Fibroblast of lung (primary cell): ENCODE measurements at regions not wholly inside any gene's neighbourhood (a gene's known extent, or its start where the extent isn't known, plus 50 kb on each side); places are given as distances from the start of the nearest gene placed in this dataset.

Source experiments
- DNase-seq, 2 donors: peaks; one replicate each; pipeline versions ENCODE4 v3.0.0 to v3.0.0-alpha.2; 2010; ENCODE audit warnings: low read depth in 2 of 2
- H2AFZ ChIP-seq: 2 replicates; pipeline ENCODE4 v1.5.1; 2012; ENCODE audit warnings: low read length, control low read depth, inconsistent platforms
- H3K27ac ChIP-seq: 2 replicates; pipeline ENCODE4 v1.5.1; 2011; ENCODE audit warnings: low read length, control low read depth; ENCODE audit not compliant: insufficient read depth
- H3K27me3 ChIP-seq: 2 replicates; pipeline ENCODE4 v1.5.1; 2011; ENCODE audit warnings: mild to moderate bottlenecking, low read length; ENCODE audit not compliant: control insufficient read depth, insufficient read depth
- H3K36me3 ChIP-seq: 2 replicates; pipeline ENCODE4 v1.5.1; 2011; ENCODE audit warnings: low read length; ENCODE audit not compliant: control insufficient read depth, insufficient read depth
- H3K4me1 ChIP-seq: 2 replicates; pipeline ENCODE4 v1.5.1; 2011; ENCODE audit warnings: low read length; ENCODE audit not compliant: control insufficient read depth, insufficient read depth; ENCODE audit errors: extremely low read depth
- H3K4me2 ChIP-seq: 2 replicates; pipeline ENCODE4 v1.5.1; 2011; ENCODE audit warnings: low read length, control low read depth; ENCODE audit not compliant: insufficient read depth; ENCODE audit errors: extremely low read depth
- H3K4me3 ChIP-seq, 4 experiments: fragments of 200-600 bp in 1 of 4; sonication (generic) in 1 of 4; replicated peaks in 1 of 4; 2 replicates each; pipeline ENCODE4 v1.5.1; 2011 to 2016; ENCODE audit warnings: low read length in 4 of 4, low read depth in 3 of 4, mild to moderate bottlenecking in 3 of 4, control low read depth in 2 of 4, inconsistent platforms in 1 of 4, mixed read lengths in 1 of 4; ENCODE audit not compliant: insufficient read depth in 1 of 4; ENCODE audit errors: control extremely low read depth in 1 of 4
- H3K79me2 ChIP-seq: 2 replicates; pipeline ENCODE4 v1.5.1; 2012; ENCODE audit warnings: mild to moderate bottlenecking, low read length, inconsistent platforms; ENCODE audit not compliant: control insufficient read depth, insufficient read depth
- H3K9ac ChIP-seq: 2 replicates; pipeline ENCODE4 v1.5.1; 2011; ENCODE audit warnings: mild to moderate bottlenecking, low read length, control low read depth; ENCODE audit not compliant: insufficient read depth
- H3K9me3 ChIP-seq: 2 replicates; pipeline ENCODE4 v1.5.1; 2012; ENCODE audit warnings: low read depth, low read length; ENCODE audit not compliant: control insufficient read depth, insufficient read depth
- H4K20me1 ChIP-seq: 2 replicates; pipeline ENCODE4 v1.5.1; 2011; ENCODE audit warnings: low read length; ENCODE audit not compliant: control insufficient read depth, insufficient read depth; ENCODE audit errors: extremely low read depth
- EZH2 ChIP-seq: IDR thresholded peaks from 2 replicates; pipeline ENCODE4 v1.5.1; 2012; ENCODE audit warnings: low read length, control low read depth, mild to moderate bottlenecking; ENCODE audit errors: missing control alignments
- TF ChIP-seq, protein P1 (sequence below), 2 donors: IDR thresholded peaks in 1 of 2; conservative IDR thresholded peaks in 1 of 2; 1 replicate in 1 of 2; 2 replicates in 1 of 2; pipeline ENCODE4 v1.5.1; 2011 to 2012; ENCODE audit warnings: low read length in 2 of 2, control low read depth in 1 of 2, inconsistent platforms in 1 of 2, low read depth in 1 of 2, mild to moderate bottlenecking in 1 of 2

- DNase-seq, result peak in 1 of 2 donors; percentile 49
- H3K4me1 ChIP-seq, result peaks cover 4% of the 10 kb centered on the region
- H2AFZ ChIP-seq, result no peak overlapping the region
- H3K9me3 ChIP-seq, result no peaks in the 10 kb centered on the region
- H4K20me1 ChIP-seq, result no peaks in the 10 kb centered on the region
- no peak overlapping the region for H3K4me3 ChIP-seq
- TF ChIP-seq, protein P1, sequence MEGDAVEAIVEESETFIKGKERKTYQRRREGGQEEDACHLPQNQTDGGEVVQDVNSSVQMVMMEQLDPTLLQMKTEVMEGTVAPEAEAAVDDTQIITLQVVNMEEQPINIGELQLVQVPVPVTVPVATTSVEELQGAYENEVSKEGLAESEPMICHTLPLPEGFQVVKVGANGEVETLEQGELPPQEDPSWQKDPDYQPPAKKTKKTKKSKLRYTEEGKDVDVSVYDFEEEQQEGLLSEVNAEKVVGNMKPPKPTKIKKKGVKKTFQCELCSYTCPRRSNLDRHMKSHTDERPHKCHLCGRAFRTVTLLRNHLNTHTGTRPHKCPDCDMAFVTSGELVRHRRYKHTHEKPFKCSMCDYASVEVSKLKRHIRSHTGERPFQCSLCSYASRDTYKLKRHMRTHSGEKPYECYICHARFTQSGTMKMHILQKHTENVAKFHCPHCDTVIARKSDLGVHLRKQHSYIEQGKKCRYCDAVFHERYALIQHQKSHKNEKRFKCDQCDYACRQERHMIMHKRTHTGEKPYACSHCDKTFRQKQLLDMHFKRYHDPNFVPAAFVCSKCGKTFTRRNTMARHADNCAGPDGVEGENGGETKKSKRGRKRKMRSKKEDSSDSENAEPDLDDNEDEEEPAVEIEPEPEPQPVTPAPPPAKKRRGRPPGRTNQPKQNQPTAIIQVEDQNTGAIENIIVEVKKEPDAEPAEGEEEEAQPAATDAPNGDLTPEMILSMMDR (conservative IDR thresholded peaks at IDR 0.05 in 1 of 2, IDR thresholded peaks at IDR 0.05 in 1 of 2; ENCODE audit: low read depth in 1 of 2, low read length in 2 of 2), result no peak
- TF ChIP-seq EZH2, result no peak
- H3K27me3 ChIP-seq, result no peaks in the 10 kb centered on the region
- H3K27ac ChIP-seq, result no peak overlapping the region
- no peaks in the 10 kb centered on the region for H3K36me3 ChIP-seq
- no peaks in the 10 kb centered on the region for H3K79me2 ChIP-seq
- H3K9ac ChIP-seq, result no peak overlapping the region
- no peak overlapping the region for H3K4me2 ChIP-seq
These were observed 818.1 kb downstream of the SLC4A3 start for GRCh38 chr2:220445429-220446105.

GRCh38 chr2:220446106-220446712, 818.8 kb downstream of the SLC4A3 start:
- Histone ChIP-seq H3K27me3 (no peaks in the 10 kb centered on the region), H3K9me3 (no peaks in the 10 kb centered on the region), H3K36me3 (no peaks in the 10 kb centered on the region), H3K4me1 (peaks cover 4% of the 10 kb centered on the region), H2AFZ (no peak overlapping the region), H3K4me3 (no peak overlapping the region), H3K79me2 (no peaks in the 10 kb centered on the region), H3K9ac (no peak overlapping the region), H3K27ac (no peak overlapping the region), H4K20me1 (no peaks in the 10 kb centered on the region), H3K4me2 (no peak overlapping the region)
- TF ChIP-seq, protein P1 (conservative IDR thresholded peaks at IDR 0.05 in 1 of 2, IDR thresholded peaks at IDR 0.05 in 1 of 2; ENCODE audit: low read depth in 1 of 2, low read length in 2 of 2), result no peak
- TF ChIP-seq EZH2, result no peak
- DNase-seq, result no peak

- TF ChIP-seq, protein P1 (conservative IDR thresholded peaks at IDR 0.05 in 1 of 2, IDR thresholded peaks at IDR 0.05 in 1 of 2; ENCODE audit: low read depth in 1 of 2, low read length in 2 of 2), result no peak
- TF ChIP-seq EZH2, result no peak
- Histone ChIP-seq H3K27me3 (no peaks in the 10 kb centered on the region), H3K9ac (no peak overlapping the region), H3K36me3 (no peaks in the 10 kb centered on the region), H3K27ac (no peak overlapping the region), H3K4me3 (no peak overlapping the region), H2AFZ (no peak overlapping the region), H3K4me2 (no peak overlapping the region), H3K79me2 (no peaks in the 10 kb centered on the region), H3K9me3 (no peaks in the 10 kb centered on the region), H4K20me1 (no peaks in the 10 kb centered on the region), H3K4me1 (peaks cover under 1% of the 10 kb centered on the region)
- no peak for DNase-seq
These were observed 823.4 kb downstream of the SLC4A3 start for GRCh38 chr2:220450846-220451245.
